ENCODE measurements at regions not wholly inside any gene's neighbourhood (a gene's known extent, or its start where the extent isn't known, plus 50 kb on each side); places are given as distances from the start of the nearest gene placed in this dataset.

GRCh38 chr13:74066937-74067336 lies 67.3 kb downstream of the KLF12 start:
- no peak for TF ChIP-seq CSRNP3 (CRISPR knock-in tag; IDR thresholded peaks at IDR 0.05)
- TF ChIP-seq ARNTL (CRISPR knock-in tag; IDR thresholded peaks at IDR 0.05; ENCODE audit: borderline replicate concordance, low read depth), result no peak
- no peak for TF ChIP-seq RARB (CRISPR knock-in tag; IDR thresholded peaks at IDR 0.05)
- TF ChIP-seq PATZ1 (CRISPR knock-in tag; IDR thresholded peaks at IDR 0.05; ENCODE audit: borderline replicate concordance), result no peak
- no peak for TF ChIP-seq ESRRG (CRISPR knock-in tag; IDR thresholded peaks at IDR 0.05)
- TF ChIP-seq CREB5 (CRISPR knock-in tag; IDR thresholded peaks at IDR 0.05; ENCODE audit: low read depth), result no peak
- no peak for TF ChIP-seq ISL1 (CRISPR knock-in tag; IDR thresholded peaks at IDR 0.05)
- no peak for TF ChIP-seq TSHZ2 (CRISPR knock-in tag; IDR thresholded peaks at IDR 0.05)
- TF ChIP-seq TCF4 (CRISPR knock-in tag; IDR thresholded peaks at IDR 0.05; ENCODE audit: borderline replicate concordance), result no peak
- no peak for TF ChIP-seq ZNF8 (CRISPR knock-in tag; IDR thresholded peaks at IDR 0.05)
